Stimulated activated CD4-positive, alpha-beta T cell treated with anti-CD3 and anti-CD28 coated beads, Interleukin-1b, Interleukin-23, amount 100 ng/mL, for 24 hours (primary cell): ENCODE measurements at regions not wholly inside any gene's neighbourhood (a gene's known extent, or its start where the extent isn't known, plus 50 kb on each side); places are given as distances from the start of the nearest gene placed in this dataset.
A peak's percentile ranks its signal among the peaks of the same experiment; 100 is the strongest.

Experiments
- DNase-seq, 4 experiments: peaks; one replicate each; pipeline ENCODE4 v3.0.0-alpha.2; 2020; ENCODE audit warnings: low read depth in 4 of 4, low spot score in 1 of 4

- no peak for DNase-seq
These were observed 50.8 kb upstream of the OCM2 start for GRCh38 chr7:98040626-98041360.

- no peak for DNase-seq
These were observed 56.8 kb upstream of the OCM2 start for GRCh38 chr7:98046816-98047215.

- DNase-seq = no peak
These were observed 57.6 kb upstream of the LMTK2 start for GRCh38 chr7:98049034-98049433.

- DNase-seq = peak; percentile 9 to 64 (median 32)
These were observed 55.4 kb upstream of the LMTK2 start for GRCh38 chr7:98051118-98051744.

GRCh38 chr7:98054585-98054984 lies 52.1 kb upstream of the LMTK2 start:
- no peak for DNase-seq

- DNase-seq = no peak
These were observed 50.1 kb upstream of the LMTK2 start for GRCh38 chr7:98056580-98056979.
